HepG2 (cell line): ENCODE measurements at regions not wholly inside any gene's neighbourhood (a gene's known extent, or its start where the extent isn't known, plus 50 kb on each side); places are given as distances from the start of the nearest gene placed in this dataset.

Source experiments
- ATAC-seq: fragments of 200-7000 bp; cut with Tn5 transposase; 3 replicates; pipeline ENCODE4 v1.9.1; 2020; ENCODE audit warnings: mild to moderate bottlenecking, moderate library complexity
- BruUV-seq: library from RNA; stranded (reverse); fragments of 400-500 nt; replicated peaks from 2 replicates; lab custom pipeline; 2021; lab: Mats Ljungman, UMichigan
- CTCF ChIA-PET: fragments of 300-600 bp; formaldehyde crosslinking; extraction: SDS; loops from one replicate; lab custom pipeline; 2021; ENCODE audit warnings: low total read pairs, inconsistent platforms, low intra/inter-chr PET ratio; lab: Yijun Ruan, JAX
- POLR2A ChIA-PET: fragments of 350-600 bp; sonication (Branson Sonifier 250); formaldehyde crosslinking; loops from one replicate; lab custom pipeline; 2020; ENCODE audit warnings: antibody characterized with exemption, inconsistent platforms; lab: Yijun Ruan, JAX
- DNase-seq: peaks from one replicate; pipeline ENCODE4 v3.0.0-alpha.2; 2015; ENCODE audit warnings: low spot score
- FAIRE-seq: peaks from 3 replicates; lab custom pipeline; 2011; peaks lifted over from hg19 to GRCh38; lab: Jason Lieb, UNC
- H2AFZ ChIP-seq: one replicate; pipeline ENCODE4 v1.6.1; 2011; ENCODE audit warnings: low read length, inconsistent platforms
- H3K27ac ChIP-seq: fragments of 300-600 bp; 3 replicates; pipeline ENCODE4 v1.8.0; 2011; ENCODE audit warnings: mixed run types, mild to moderate bottlenecking, mixed read lengths, low read length, inconsistent platforms; ENCODE audit not compliant: insufficient read depth; ENCODE audit errors: extremely low read length
- H3K27me3 ChIP-seq, 2 experiments: fragments of 200-600 bp in 1 of 2; 2 replicates in 1 of 2; 3 replicates in 1 of 2; pipeline versions ENCODE4 v1.6.0 to v1.8.0; 2011; ENCODE audit warnings: low read length in 2 of 2, mild to moderate bottlenecking in 2 of 2, moderate library complexity in 2 of 2, inconsistent platforms in 1 of 2; ENCODE audit not compliant: insufficient read depth in 2 of 2, control insufficient read depth in 1 of 2
- H3K36me3 ChIP-seq, 2 experiments: fragments of 200-600 bp in 1 of 2; replicated peaks in 1 of 2; 2 replicates in 1 of 2; 3 replicates in 1 of 2; pipeline versions ENCODE4 v1.5.1 to v1.8.0; 2011; ENCODE audit warnings: low read length in 2 of 2, inconsistent platforms in 1 of 2; ENCODE audit not compliant: insufficient read depth in 2 of 2, control insufficient read depth in 1 of 2
- H3K4me1 ChIP-seq: 2 replicates; pipeline ENCODE4 v1.5.1; 2012; ENCODE audit warnings: low read length, inconsistent platforms; ENCODE audit not compliant: insufficient read depth
- H3K4me2 ChIP-seq: 2 replicates; pipeline ENCODE4 v1.6.0; 2011; ENCODE audit warnings: low read depth, low read length, inconsistent platforms
- H3K4me3 ChIP-seq, 3 experiments: fragments of 200-600 bp in 1 of 3; sonication (generic), shearing (Covaris generic) in 1 of 3; replicated peaks in 1 of 3; 2 replicates each; pipeline ENCODE4 v1.5.1; 2011 to 2016; ENCODE audit warnings: low read length in 3 of 3, inconsistent platforms in 2 of 3, low read depth in 2 of 3, mild to moderate bottlenecking in 2 of 3, control low read depth in 1 of 3, mixed read lengths in 1 of 3; ENCODE audit not compliant: insufficient read depth in 1 of 3
- H3K79me2 ChIP-seq: one replicate; pipeline ENCODE4 v1.6.1; 2011; ENCODE audit warnings: low read length, inconsistent platforms; ENCODE audit not compliant: insufficient read depth
- H3K9ac ChIP-seq: 2 replicates; pipeline ENCODE4 v1.6.0; 2011; ENCODE audit warnings: mild to moderate bottlenecking, low read depth, low read length, inconsistent platforms; ENCODE audit not compliant: insufficient read depth
- H3K9me3 ChIP-seq: 2 replicates; pipeline ENCODE4 v1.5.1; 2012; ENCODE audit warnings: mild to moderate bottlenecking, low read length
- H4K20me1 ChIP-seq: 2 replicates; pipeline ENCODE4 v1.6.0; 2011; ENCODE audit warnings: inconsistent platforms, mild to moderate bottlenecking, low read length, moderate library complexity; ENCODE audit not compliant: insufficient read depth
- ASH2L ChIP-seq: fragments of 300-600, 200-600 bp; sonication (generic); IDR thresholded peaks from 2 replicates; pipeline ENCODE4 v1.7.0; 2017; ENCODE audit warnings: low read depth, mild to moderate bottlenecking, moderate library complexity, mixed read lengths, low read length; ENCODE audit not compliant: insufficient read length
- BORCS8-MEF2B ChIP-seq: sonication (generic); formaldehyde crosslinking; IDR thresholded peaks from 2 replicates; pipeline ENCODE4 v1.8.0; 2022; ENCODE audit warnings: mild to moderate bottlenecking, missing genetic modification reagents
- CBX2 ChIP-seq, 2 experiments: fragments of 200-600 bp in 1 of 2; sonication (generic); formaldehyde crosslinking in 1 of 2; IDR thresholded peaks; 2 replicates each; pipeline versions ENCODE4 v1.7.0 to v1.8.1; 2018 to 2022; ENCODE audit warnings: low read depth in 2 of 2, low read length in 1 of 2, mild to moderate bottlenecking in 1 of 2, missing genetic modification reagents in 1 of 2
- CBX5 ChIP-seq: sonication (generic); formaldehyde crosslinking; IDR thresholded peaks from 2 replicates; pipeline ENCODE4 v1.4.0; 2020; ENCODE audit warnings: missing genetic modification reagents, borderline replicate concordance
- GFI1 ChIP-seq: sonication (generic); formaldehyde crosslinking; IDR thresholded peaks from 2 replicates; pipeline ENCODE4 v1.5.0; 2020; ENCODE audit warnings: missing genetic modification reagents, mild to moderate bottlenecking, borderline replicate concordance
- JARID2 ChIP-seq: sonication (generic); formaldehyde crosslinking; IDR thresholded peaks from 2 replicates; pipeline ENCODE4 v1.8.1; 2023; ENCODE audit warnings: missing genetic modification reagents, inconsistent platforms; ENCODE audit not compliant: insufficient replicate concordance
- RARG ChIP-seq: sonication (generic); formaldehyde crosslinking; IDR thresholded peaks from 2 replicates; pipeline ENCODE4 v1.4.0; 2020; ENCODE audit warnings: low read depth, mild to moderate bottlenecking, missing genetic modification reagents
- REXO4 ChIP-seq: sonication (generic); formaldehyde crosslinking; IDR thresholded peaks from 2 replicates; pipeline ENCODE4 v1.8.0; 2022; ENCODE audit warnings: missing genetic modification reagents, mild to moderate bottlenecking, borderline replicate concordance
- SMAD1 ChIP-seq: sonication (generic); formaldehyde crosslinking; IDR thresholded peaks from 2 replicates; pipeline ENCODE4 v1.4.0; 2020; ENCODE audit warnings: missing genetic modification reagents, low read depth, mild to moderate bottlenecking, borderline replicate concordance
- SYNCRIP ChIP-seq: fragments of 200-400 bp; formaldehyde crosslinking; IDR thresholded peaks from 2 replicates; pipeline ENCODE4 v1.6.1; 2018; ENCODE audit warnings: mild to moderate bottlenecking, low read depth, low read length; ENCODE audit not compliant: insufficient read depth
- TAF15 ChIP-seq: fragments of 200-400 bp; formaldehyde crosslinking; IDR thresholded peaks from one replicate; pipeline ENCODE4 v1.6.1; 2018; ENCODE audit warnings: mild to moderate bottlenecking, low read depth, low read length; ENCODE audit not compliant: poor library complexity, severe bottlenecking
- ZNF746 ChIP-seq: sonication (generic); formaldehyde crosslinking; IDR thresholded peaks from 2 replicates; pipeline ENCODE4 v1.8.0; 2022; ENCODE audit warnings: mild to moderate bottlenecking, missing genetic modification reagents
- ZNF749 ChIP-seq: sonication (generic); formaldehyde crosslinking; IDR thresholded peaks from 2 replicates; pipeline ENCODE4 v1.8.0; 2022; ENCODE audit warnings: mild to moderate bottlenecking, missing genetic modification reagents, moderate library complexity, borderline replicate concordance
- WGBS: methylation state at CpG from one replicate; pipeline ENCODE4 v1.1.6; 2017; ENCODE audit warnings: low lambda C conversion rate; 5-methylcytosine and 5-hydroxymethylcytosine counted together
- in situ Hi-C: cut with HindIII; loops from 2 replicates; pipeline ENCODE4 v1.10.0; 2017; ENCODE audit warnings: low pct_unique_long_range_greater_than_20kb; ENCODE audit not compliant: extremely low pct_ligation_motif_present
- intact Hi-C: fragments of 100-400 bp; cut with micrococcal nuclease; formaldehyde crosslinking; loops from one replicate; pipeline ENCODE4 v1.10.0; 2022; ENCODE audit not compliant: unreplicated experiment
- TF ChIP-seq, protein P1 (sequence below): sonication (generic); formaldehyde crosslinking; IDR thresholded peaks from 2 replicates; pipeline ENCODE4 v1.5.0; 2020; ENCODE audit warnings: missing genetic modification reagents, mild to moderate bottlenecking, borderline replicate concordance
- TF ChIP-seq, protein P2 (sequence below): sonication (generic); formaldehyde crosslinking; IDR thresholded peaks from 2 replicates; pipeline ENCODE4 v1.5.1; 2020; ENCODE audit warnings: missing genetic modification reagents, mild to moderate bottlenecking, borderline replicate concordance
- TF ChIP-seq, protein P3 (sequence below): sonication (generic); formaldehyde crosslinking; IDR thresholded peaks from 2 replicates; pipeline ENCODE4 v1.4.0; 2020; ENCODE audit warnings: missing genetic modification reagents, borderline replicate concordance

DNA sequence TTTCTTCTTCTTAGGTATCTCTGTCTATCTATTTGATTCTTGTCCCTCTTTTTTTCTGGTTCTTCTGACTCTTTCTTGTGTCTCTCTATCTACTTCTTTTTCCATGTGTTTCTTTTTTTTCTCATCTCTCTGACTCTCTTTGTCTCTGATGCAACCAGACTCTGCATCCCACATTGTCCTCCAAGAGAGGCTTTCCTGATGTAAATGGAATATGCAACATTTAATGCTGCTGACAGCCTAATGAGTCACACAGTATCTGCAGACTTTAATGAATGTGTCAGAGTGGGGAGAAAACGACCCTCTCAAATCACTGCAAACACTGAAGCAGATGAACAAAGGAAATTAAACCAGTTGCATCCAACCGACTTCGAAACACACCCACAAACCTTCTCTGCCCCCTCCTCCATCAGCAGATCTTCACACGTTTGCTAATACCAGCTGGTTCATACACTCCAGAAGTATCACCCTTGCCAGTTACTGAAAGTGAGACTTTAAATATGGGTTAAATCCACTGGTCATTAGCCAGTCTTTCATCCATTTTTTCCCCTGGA lies 351.5 kb downstream of the TXNL1 start (continued):
- TF ChIP-seq SYNCRIP = no peak
- TF ChIP-seq BORCS8-MEF2B (CRISPR knock-in tag) = no peak
- TF ChIP-seq ASH2L = no peak
- TF ChIP-seq, protein P1, sequence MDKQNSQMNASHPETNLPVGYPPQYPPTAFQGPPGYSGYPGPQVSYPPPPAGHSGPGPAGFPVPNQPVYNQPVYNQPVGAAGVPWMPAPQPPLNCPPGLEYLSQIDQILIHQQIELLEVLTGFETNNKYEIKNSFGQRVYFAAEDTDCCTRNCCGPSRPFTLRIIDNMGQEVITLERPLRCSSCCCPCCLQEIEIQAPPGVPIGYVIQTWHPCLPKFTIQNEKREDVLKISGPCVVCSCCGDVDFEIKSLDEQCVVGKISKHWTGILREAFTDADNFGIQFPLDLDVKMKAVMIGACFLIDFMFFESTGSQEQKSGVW (CRISPR knock-in tag) = no peak
- TF ChIP-seq REXO4 (CRISPR knock-in tag) = no peak
- TF ChIP-seq, protein P2, sequence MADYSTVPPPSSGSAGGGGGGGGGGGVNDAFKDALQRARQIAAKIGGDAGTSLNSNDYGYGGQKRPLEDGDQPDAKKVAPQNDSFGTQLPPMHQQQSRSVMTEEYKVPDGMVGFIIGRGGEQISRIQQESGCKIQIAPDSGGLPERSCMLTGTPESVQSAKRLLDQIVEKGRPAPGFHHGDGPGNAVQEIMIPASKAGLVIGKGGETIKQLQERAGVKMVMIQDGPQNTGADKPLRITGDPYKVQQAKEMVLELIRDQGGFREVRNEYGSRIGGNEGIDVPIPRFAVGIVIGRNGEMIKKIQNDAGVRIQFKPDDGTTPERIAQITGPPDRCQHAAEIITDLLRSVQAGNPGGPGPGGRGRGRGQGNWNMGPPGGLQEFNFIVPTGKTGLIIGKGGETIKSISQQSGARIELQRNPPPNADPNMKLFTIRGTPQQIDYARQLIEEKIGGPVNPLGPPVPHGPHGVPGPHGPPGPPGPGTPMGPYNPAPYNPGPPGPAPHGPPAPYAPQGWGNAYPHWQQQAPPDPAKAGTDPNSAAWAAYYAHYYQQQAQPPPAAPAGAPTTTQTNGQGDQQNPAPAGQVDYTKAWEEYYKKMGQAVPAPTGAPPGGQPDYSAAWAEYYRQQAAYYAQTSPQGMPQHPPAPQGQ (CRISPR knock-in tag) = no peak
- TF ChIP-seq RARG = no peak

DNA sequence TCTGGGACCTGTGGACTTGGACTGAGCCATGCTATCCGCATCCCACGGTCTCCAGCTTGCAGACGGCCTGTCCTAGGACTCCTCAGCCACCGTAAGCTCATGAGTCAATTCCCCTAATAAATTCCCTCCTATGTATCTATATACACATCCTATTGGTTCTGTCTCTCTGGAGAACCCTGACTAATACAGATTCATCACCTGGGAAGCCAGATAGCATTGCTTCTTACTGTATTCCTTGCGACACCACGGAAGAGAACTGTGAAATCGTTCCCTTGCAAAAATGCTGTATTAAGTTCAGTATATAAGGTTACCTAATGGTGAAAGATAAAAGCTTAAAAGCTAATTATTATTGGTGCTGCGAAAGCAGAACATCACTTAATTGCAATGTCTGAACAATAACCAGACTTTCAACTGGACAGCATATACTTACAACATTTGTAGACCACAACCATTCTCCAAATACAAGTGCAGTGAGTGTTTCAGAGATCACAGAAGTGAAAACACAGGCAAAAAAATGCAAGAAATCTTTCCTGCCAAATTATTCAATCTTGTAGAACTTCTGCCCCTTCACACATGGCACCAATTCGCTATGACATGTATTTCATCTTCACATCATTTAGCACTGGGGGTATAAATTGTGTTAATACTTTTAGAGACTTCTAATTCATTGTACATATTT lies 352.9 kb downstream of the TXNL1 start:
- Histone ChIP-seq H3K79me2 (no peaks in the 10 kb centered on the region), H3K4me3 (no peak overlapping the region), H3K27ac (no peak overlapping the region), H3K27me3 (no peaks in the 10 kb centered on the region), H3K9ac (no peak overlapping the region), H4K20me1 (no peaks in the 10 kb centered on the region), H2AFZ (no peak overlapping the region), H3K4me1 (no peaks in the 10 kb centered on the region), H3K4me2 (no peak overlapping the region), H3K36me3 (no peaks in the 10 kb centered on the region), H3K9me3 (no peaks in the 10 kb centered on the region)
- intact Hi-C loops = no loop called here
- ChIA-PET CTCF (no interaction called here), POLR2A (no interaction called here)
- BruUV-seq = no TSS peak
- in situ Hi-C loops = no loop called here
- 21% methylated on average over 9 of the region's 9 CpGs for WGBS
- ATAC-seq = no peak
- DNase-seq = no peak
- FAIRE-seq = no peak
- no peak for TF ChIP-seq TAF15
- no peak for TF ChIP-seq CBX5 (CRISPR knock-in tag)
- TF ChIP-seq, protein P3, sequence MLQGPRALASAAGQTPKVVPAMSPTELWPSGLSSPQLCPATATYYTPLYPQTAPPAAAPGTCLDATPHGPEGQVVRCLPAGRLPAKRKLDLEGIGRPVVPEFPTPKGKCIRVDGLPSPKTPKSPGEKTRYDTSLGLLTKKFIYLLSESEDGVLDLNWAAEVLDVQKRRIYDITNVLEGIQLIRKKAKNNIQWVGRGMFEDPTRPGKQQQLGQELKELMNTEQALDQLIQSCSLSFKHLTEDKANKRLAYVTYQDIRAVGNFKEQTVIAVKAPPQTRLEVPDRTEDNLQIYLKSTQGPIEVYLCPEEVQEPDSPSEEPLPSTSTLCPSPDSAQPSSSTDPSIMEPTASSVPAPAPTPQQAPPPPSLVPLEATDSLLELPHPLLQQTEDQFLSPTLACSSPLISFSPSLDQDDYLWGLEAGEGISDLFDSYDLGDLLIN (CRISPR knock-in tag) = no peak
- TF ChIP-seq ZNF746 (CRISPR knock-in tag) = no peak
- TF ChIP-seq GFI1 (CRISPR knock-in tag) = no peak
- no peak for TF ChIP-seq SMAD1 (CRISPR knock-in tag)
- TF ChIP-seq JARID2 = no peak
- TF ChIP-seq CBX2 (IDR thresholded peaks at IDR 0.05; ENCODE audit: low read depth, low read length) = no peak
- TF ChIP-seq CBX2 (CRISPR knock-in tag; IDR thresholded peaks at IDR 0.05; ENCODE audit: low read depth) = no peak
- TF ChIP-seq ZNF749 (CRISPR knock-in tag) = no peak
